Activated T-cell treated with anti-CD3 and anti-CD28 coated beads for 1 hour (primary cell): ENCODE measurements at regions not wholly inside any gene's neighbourhood (a gene's known extent, or its start where the extent isn't known, plus 50 kb on each side); places are given as distances from the start of the nearest gene placed in this dataset.

Source experiments
- DNase-seq: peaks from one replicate; pipeline ENCODE4 v3.0.0-alpha.2; 2020; ENCODE audit warnings: low read depth

DNA sequence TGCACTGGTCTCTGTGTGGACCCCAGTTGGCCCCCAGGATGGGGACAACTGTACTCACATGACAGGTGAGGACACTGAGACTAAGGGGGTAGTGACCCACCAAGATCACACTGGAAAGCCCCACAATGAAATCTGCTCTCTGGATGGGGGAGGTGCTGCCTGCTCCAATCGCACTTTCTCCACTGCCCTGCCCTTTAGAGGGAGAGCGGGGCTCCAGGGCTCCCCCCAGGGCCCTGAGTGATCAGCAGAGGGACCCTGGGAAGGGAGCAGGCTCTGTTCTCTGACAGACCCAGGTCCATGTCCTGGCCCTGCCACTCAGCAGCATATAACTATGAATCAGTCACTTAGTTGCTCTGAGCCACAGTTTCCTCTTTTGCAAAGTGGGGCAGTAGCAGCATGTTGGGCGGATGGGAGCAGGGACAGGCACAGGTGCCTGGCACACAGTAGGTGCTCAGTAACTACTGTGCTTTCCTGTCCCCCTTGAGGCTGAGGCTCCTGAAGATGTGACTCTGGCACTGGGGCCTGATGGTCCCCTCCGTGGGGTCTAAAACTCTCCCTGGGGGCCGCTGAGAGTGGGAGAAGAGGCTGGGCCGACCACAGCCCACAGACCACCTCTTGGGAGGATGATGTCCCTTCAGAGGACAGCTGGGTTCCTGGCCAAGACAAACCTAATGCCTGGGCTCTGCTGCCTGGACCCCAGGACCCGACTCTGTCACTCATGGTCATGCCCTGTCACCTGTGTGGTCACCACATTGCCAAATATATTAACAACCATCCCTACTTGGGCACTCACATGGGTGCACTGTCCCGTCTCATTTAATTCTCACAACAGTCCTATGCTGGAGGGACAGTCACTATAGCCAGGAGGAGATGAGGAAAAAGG lies 222.7 kb downstream of the PTPRU start:
- no peak for DNase-seq

DNA sequence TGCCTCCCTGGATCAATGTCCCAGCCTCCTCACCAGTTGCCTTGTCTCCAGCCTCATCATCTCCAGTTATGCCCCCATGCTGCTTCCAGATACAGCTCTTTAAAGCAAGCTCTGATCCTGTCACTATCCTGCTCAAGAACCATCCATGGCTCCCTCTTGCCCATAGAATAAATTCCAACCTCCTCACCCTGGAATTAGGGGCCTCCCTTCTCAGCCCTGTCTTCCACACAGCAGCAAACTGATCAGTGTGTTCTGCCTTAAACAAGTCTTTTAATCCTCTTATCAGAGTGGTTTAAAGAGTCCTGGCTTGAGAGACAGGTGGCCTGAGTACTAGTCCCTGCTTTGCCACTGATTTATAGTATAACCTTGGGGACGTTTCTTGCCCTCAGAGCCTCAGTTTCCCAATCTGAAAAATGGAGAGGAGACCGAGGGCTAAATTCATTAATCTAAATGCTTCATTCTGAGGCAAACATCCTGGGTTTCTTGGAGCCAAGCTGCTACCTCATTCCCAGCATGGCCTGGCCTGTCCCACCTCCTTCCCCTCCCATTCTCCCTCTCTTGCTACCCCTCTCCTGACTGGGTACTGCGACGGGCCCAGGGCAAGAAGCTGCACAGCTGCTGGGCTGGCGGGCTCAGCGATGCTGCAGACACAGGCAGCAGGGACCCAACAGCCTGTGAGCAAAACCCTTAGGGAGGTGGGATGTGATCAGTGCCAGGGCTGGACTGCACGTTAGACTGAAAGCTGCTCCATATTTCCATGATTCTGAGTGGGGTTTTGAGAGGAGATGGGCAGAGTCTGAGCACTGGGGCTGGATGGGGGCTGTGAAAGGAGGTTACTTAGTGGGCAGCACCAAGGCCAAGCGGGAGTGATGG lies 221.4 kb downstream of the PTPRU start:
- no peak for DNase-seq

DNA sequence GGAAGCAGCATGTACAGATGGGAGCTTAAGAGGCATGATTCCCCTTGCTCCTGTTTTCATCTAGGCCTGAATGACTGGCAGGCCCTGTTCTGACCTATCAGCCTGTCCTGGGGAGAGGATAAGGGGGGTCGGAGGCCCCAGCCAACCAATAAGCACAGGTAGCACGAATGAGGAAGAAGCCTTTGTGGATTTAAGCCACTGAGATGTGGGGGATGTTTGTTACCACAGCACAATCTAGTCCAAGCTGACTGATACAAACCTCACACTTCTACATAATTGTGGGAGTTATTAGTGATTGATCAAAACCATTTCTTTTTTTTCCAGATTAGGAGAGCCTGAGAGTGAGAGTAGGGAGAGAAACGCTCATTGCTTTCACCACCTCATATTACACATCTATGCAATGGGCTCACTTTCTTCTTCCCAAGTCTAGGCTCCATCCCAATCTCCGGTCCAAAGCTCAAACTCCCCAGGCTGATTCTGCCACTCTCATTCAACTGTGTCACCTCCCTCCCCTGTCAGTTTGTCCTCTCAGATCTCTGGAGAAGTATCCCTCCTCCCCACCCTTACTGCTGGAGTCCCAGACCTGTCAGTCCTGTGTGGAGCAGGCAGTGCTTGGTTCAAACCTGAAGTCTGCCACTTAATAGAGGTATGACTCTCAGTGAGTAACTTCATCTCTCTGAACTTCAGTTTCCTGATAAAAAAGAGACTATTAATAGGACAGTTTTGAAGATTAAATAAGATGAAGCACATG lies 220.5 kb downstream of the PTPRU start:
- no peak for DNase-seq

DNA sequence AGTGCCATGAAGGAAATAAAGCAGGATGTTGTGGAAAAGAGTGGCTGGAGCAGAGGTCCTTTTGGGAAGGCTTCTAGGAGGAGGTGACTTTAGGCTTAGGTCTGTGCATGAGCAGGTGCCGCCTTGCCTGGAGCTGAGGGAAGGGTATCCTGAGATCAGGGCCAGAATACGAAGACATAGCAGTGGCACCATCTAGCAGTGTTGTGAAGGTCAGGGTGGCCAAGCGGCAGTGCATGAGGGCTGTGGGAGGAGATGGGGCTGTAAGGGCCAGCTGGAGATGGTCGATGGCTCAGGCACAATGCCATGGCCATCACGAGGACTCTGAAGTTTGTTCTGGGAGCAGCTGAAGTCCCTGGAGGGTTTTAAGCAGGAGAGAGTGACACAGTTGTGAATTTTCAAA lies 219.5 kb downstream of the PTPRU start:
- no peak for DNase-seq

DNA sequence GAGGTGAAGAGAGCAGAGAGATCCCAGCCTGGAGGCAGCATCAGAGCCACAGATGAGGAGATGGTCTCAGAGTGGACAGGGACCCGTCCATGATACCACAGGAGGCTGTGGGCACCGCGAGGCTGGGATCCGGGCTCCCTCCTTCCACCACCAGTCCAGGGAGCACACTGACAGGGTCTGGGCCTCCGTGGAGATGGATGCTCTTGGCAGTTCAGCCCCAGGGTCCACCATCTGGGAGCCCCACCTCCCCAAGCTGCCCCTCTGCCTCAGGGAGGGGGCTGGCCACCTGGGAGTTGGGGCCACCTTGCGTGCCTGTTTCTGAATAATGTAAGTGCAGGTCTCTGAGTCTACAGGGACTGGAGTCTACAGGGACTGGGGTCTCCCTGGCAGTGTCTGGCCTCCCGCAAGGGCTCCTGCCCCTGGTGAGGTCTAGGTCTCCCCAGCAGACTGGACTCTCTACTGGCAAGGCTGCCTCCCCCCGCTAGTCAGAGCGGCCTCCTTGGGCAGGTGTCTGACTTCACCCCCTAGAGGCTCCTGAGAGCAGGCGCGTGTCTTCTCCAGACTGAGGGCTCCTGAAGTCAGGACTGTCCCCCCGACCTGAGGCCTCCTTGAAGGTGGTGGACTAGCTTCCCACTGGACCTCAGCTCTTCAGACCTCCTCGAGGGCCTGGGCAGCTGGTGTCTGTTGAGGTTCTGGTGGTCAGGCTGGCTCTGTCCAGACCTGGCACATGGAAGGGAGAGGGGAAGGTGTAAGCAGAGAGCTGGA lies 218.5 kb downstream of the PTPRU start:
- no peak for DNase-seq

DNA sequence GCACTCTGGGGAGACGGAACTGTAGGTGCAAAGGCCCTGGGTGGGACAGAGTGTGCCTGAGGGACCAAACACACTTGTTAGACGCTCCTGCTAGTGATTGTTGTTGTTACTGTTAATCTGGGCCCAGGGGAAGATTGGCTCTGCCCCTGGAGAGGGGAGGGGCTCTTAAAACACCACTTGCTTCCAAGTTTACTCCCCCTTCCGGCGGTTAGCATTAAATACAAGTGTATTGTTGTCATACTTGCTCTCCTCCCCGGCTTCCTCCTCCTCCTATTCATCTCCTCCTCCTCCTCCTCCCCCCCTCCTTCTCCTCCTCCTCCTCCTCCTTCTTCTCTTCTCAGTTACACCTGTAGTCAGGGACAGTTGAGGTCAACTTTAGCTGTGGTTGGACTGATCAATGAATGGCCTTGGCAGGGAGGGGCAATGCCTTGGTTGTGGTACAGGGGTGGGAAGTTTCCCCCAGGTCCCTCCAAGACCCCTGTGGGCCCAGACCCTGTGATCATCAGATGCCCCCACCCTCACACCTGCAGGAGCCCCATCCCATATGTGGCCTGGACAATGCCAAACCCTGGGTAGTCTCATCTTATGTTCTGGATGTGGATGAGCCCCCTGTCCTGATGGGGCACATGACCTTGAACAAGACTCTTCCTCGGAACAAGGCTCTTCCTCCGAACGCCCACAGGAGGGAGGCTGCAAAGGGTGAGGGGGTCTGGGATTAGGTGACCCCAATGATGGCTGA lies 217.3 kb downstream of the PTPRU start:
- no peak for DNase-seq

DNA sequence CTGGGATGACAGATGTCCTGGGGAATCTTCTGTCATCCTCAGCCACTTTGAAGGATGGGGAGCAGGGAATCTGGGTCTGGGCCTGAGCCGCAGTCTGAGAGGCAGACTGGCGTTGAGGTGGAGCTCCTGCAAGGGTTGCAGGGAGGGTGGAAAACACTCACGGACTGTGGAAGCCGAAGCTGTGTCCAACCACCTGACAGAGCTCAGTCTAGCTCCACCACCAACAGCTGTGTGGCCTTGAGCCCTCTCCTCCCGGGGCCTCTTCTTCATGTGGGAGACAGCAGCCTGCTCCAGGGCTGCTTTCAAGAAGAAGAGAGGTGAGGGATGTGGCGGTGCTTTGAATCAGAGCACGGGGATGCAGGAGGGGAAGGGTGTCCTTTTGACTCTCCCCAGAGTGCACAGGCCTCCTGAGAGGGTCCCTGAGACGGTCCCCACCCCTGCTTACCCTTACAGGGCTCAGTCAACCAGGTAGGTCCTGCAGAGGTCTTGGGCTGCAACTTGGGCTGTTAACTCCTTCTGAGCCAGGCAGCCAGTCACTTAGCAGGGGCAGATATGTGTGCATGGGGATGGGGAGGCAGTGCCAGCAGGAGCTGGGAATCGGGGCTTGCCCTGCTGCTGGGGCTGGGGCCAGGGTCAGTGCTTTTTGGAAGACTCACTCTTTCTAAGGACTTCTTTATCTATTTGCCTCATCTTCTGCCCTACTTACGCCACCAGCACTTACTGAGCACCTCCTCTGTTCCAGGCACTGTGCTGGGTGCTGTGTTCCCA lies 216.3 kb downstream of the PTPRU start:
- no peak for DNase-seq

DNA sequence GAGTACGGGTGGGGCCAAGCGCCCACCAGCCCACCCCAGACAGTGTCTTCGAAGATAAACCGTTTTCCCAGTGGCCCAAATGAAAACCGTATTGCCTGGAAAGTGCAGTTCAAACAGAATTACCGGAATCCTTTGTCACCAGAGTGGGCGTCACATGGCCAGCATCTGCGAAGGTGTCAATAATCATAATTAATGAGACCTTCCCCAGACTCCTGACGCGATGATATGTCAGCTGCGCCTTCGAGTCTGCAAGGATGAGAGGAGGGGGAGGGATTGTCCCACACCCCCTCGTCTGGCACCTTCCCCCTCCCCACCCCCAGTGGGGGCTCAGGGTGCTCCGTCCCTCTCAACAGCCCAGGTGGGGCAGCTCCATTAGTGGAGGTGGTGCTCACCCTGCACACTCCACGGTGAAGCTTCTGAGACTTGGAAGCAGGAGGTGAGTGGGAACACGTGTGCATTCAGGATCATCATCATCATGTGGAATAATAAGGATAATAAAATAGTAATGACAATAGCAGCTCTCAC lies 215.1 kb downstream of the PTPRU start:
- DNase-seq = no peak

DNA sequence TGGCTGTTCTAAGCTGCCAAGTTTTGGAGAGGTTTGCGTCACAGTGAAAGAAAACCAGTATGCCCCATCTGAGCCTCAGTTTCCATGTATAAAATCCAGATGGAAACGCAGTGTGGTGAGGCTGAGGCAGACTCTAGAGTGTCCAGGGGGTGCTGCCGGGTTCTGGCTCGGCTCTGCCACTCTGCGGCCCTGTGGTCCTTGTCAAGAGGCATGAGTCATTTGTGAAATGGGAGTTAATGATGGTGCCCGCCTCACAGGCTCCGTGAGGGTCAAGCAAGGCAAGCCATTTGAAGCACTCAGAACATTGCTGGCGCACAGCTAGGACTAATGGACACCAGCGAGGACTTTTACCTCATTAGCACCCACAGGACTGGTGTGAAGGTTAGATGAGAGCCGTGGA lies 214.3 kb downstream of the PTPRU start:
- DNase-seq = no peak

DNA sequence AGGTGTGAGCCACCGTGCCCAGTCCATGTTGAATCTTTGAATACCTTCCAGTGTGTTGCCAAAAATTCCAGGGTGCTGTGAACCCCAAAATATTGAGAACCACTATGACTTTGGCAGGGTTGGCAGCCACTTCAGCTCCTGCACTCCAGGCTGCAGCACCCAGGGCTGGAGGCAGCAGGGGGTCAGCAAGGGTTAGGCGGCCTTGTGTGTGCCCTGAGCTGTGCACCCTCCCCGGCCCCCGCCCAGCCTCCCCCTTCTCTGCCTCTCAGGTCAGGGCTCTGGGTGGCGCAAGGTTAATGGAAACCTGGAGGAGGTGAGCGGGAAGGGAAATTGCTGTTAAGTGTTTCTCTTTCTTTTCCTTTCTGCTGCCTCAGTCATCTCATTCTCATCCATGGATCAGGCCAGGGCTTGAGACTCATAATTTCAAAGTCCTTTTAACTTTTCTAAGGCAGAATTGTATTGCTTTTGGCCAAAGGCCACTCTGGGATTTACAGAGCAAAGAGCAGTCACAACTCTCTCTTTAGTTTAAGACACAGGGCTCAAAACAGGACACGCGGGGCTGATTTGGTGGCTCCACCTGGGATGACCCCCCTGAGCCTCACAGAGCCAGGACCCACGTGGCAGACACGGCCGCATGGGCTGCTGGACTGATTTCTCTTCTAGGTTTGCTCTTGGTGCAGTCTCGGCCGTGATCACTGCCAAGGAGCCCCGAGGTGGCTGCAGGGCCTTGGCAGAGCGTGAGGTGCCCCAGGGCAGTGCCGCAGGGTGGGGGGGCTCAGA lies 212.3 kb downstream of the PTPRU start:
- no peak for DNase-seq

DNA sequence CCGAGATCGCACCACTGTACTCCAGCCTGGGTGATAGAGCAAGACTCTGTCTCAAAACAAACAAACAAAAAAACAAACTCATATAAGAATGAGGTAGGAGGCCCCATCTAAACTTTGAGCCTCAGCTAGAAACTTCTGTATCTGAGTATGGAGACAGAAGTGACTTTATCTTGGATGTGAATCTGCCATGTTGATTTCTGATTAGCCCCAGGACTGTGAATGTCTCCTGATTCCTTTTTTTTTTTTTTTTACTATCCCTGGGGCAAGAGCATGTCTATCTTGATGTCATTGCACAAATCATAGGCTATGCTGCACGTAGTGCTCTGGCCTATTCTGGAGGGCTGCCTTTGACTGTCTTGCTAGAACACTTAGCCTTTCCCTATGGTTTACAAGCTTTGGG lies 211.0 kb downstream of the PTPRU start:
- DNase-seq = no peak

DNA sequence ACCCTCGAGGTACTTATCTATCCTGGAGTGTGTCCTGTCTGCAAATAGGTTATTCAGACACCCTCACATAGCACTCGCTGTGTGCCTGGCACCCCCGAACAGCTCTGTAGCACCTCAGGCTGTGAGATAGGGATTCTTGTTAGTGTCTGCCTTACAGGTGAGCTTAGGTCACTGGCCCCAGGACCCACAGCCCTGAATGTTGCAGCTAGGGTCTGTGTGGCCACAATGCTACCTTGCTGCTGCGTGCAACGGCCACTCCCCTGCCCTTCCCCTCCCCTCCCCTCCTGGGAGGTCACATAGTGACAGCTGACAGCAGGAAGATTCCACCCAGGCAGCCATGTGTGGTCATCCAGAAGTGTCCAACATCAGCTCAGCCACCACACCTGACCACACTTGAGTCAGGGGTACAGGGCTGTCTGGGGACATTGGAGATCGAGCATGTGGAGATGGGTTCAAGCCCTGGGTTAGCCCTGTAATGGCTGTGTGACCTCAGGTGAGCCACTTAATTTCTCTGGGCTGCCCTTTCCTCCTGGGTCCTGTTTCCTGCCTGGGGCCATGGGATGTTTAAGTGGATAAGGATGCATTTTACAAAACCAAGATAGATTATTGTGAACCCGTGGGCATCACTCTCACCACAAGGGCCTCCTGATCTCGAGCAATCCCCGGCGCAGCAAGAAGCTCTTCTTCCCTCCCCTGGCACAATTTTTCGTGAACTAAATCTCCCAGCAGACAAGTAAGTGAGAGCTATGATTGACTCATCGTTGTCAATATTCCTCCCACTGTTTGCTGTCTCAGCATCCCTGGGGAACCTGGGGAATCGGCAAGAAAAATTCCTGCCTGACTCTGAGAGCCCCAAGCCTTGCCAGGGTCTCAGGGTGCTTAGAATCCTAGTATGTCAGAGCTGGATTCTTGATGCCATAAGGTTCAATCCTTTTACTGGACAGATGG lies 208.7 kb downstream of the PTPRU start:
- DNase-seq = no peak

DNA sequence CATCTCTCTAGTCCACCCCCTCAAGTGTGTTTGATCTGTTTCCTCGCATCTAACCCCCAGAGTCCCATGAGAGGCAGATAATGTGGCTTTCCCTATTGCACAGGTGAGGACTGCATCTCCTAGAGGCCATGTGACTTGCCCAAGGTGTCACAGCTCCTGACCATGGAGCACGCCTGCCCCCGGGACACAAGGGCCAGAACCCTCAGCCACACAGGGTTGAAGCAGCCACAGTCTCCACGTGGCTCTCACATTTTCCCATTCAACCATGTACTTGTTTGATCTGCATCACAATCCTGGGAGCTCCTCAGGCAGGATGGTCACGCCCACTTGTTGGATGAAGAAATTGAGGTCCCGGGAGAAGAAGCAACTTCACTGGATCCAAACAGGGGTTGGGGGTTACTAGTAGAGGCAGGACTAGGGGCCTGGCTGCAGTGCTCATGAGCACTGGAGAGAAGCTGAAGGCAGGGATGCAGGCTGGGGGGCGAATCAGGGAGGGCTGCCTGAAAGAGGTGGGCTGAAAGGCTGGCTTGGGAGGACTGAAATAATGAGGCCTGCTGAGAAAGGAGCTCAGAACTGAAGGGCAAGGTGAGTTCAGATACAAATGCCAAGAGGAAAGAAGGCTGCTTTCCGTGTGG lies 207.9 kb downstream of the PTPRU start:
- DNase-seq = no peak

DNA sequence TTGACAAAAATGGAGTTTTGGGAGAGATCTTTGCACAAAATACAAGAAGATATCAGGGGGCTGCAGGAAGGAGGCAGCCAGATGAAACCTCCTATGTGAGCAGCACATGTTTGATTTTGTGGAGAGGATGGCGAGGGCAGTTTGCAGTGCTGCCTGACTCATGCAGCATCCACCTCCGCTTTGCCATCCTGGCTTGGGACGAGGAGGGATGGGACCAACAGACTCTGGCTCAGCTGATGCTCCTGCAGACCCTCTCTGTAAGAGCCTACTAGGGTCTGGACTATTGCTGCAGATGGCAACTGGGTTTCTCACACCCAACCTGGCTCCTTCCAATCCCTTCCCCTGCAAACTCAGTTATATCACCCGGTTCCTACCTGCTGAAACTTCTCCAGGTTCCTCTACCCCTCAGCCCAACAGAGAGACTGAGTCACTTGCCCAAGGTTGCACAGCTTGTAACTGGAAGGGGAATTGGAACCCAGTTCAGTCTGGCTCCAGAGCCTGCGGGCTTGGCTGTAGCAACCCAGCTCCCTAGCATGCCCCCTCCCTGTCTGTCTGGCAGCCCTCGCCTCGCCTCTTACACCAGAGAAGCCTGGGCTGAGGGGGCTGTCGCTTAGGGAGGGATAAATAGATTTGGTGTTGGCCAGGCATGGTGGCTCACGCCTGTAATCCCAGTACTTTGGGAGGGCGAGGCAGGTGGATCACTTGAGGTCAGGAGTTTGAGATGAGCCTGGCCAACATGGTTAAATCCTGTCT lies 205.8 kb downstream of the PTPRU start:
- no peak for DNase-seq

DNA sequence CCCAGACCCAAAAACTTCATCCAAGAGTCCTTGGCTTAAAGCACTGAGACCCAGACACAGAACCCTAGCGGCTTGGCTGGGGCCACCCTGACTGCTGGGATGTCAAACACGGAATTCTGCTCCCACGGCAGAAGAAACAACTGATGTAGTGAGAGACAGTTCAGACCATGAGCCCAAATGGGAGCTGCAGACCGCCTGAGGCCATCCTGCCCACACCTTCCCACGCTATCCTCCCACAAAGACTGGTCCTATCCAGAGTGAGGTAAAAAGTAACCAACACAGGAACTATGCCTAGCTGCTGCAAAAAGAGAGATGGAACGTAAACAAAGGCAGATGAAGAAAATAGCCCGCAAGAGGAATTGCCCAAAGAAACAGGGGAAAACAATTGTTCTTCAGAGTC lies 203.3 kb downstream of the PTPRU start:
- no peak for DNase-seq

DNA sequence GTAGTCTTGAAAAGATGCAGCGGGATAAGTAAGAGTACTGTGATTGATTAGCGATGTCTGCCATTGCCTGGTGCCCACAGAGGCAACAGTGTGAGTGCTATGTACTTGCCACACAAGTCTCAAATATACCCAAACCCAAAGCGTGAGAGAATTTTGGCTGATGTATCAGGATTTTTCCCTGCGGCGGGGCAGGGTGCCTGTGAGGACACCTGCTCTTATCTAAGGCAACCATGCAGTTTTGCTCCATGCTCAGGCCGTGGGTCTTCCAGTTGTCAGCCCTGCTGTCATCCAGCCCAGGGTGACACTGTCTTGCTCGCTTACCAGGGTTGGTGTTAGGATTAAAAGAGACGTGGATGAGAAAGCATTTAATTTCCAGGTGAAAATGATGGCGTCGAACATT lies 202.7 kb downstream of the PTPRU start:
- no peak for DNase-seq

DNA sequence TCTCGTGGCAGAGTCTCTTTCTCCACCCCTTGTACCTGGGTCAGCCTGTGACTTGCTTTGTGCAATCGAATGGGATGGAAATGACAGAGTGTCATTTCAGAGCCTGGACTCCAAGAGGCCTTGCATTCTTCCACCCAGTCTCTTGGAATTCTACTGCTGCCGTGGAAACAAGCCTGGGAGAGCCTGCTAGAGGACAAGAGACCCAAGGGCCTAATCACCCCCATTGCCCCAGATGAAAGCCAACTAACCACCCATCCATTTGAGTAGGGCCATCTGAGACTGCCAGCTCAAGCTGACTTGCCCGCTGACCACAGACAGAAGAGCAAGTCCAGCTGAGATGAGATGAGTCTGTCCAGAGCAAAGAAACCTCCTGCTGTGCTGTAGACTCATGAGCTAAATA lies 201.6 kb downstream of the PTPRU start:
- DNase-seq = no peak
